ENCODE measurements at regions not wholly inside any gene's neighbourhood (a gene's known extent, or its start where the extent isn't known, plus 50 kb on each side); places are given as distances from the start of the nearest gene placed in this dataset.

GRCh38 chr12:76611533-76611932 is 52.0 kb upstream of the OSBPL8 start:
- no peak for DNase-seq (ENCODE audit: low spot score)

- no peak for DNase-seq (ENCODE audit: low spot score)
Measured at GRCh38 chr12:76614364-76614763, 54.8 kb upstream of the OSBPL8 start.

GRCh38 chr12:76618031-76618430 is 58.5 kb upstream of the OSBPL8 start:
- no peak for DNase-seq (ENCODE audit: low spot score)

- DNase-seq (ENCODE audit: low spot score): peak; percentile 77
Measured at GRCh38 chr12:76621582-76622024, 62.0 kb upstream of the OSBPL8 start.

- DNase-seq (ENCODE audit: low spot score): no peak
Measured at GRCh38 chr12:76622351-76622750, 62.8 kb upstream of the OSBPL8 start.

- no peak for DNase-seq (ENCODE audit: low spot score)
Measured at GRCh38 chr12:76622915-76623314, 63.3 kb upstream of the OSBPL8 start.

GRCh38 chr12:76623931-76624330 is 64.4 kb upstream of the OSBPL8 start:
- DNase-seq (ENCODE audit: low spot score): no peak

- DNase-seq (ENCODE audit: low spot score): no peak
Measured at GRCh38 chr12:76627346-76628135, 68.0 kb upstream of the OSBPL8 start.

GRCh38 chr12:76628745-76629144 is 69.2 kb upstream of the OSBPL8 start:
- no peak for DNase-seq (ENCODE audit: low spot score)

GRCh38 chr12:76631741-76632140 is 72.2 kb upstream of the OSBPL8 start:
- DNase-seq (ENCODE audit: low spot score): no peak

- peak; percentile 38 for DNase-seq (ENCODE audit: low spot score)
Measured at GRCh38 chr12:76633415-76633814, 73.8 kb upstream of the OSBPL8 start.

- no peak for DNase-seq (ENCODE audit: low spot score)
Measured at GRCh38 chr12:76634133-76634532, 74.6 kb upstream of the OSBPL8 start.

- DNase-seq (ENCODE audit: low spot score): no peak
Measured at GRCh38 chr12:76636121-76636692, 76.6 kb upstream of the OSBPL8 start.

GRCh38 chr12:76637807-76638206 is 78.2 kb upstream of the OSBPL8 start:
- DNase-seq (ENCODE audit: low spot score): no peak

- DNase-seq (ENCODE audit: low spot score): no peak
Measured at GRCh38 chr12:76639646-76640045, 80.1 kb upstream of the OSBPL8 start.

GRCh38 chr12:76641073-76641472 is 81.5 kb upstream of the OSBPL8 start:
- no peak for DNase-seq (ENCODE audit: low spot score)

GRCh38 chr12:76641961-76642360 is 82.4 kb upstream of the OSBPL8 start:
- no peak for DNase-seq (ENCODE audit: low spot score)

GRCh38 chr12:76643438-76643837 is 83.9 kb upstream of the OSBPL8 start:
- no peak for DNase-seq (ENCODE audit: low spot score)

GRCh38 chr12:76644950-76645349 is 85.4 kb upstream of the OSBPL8 start:
- DNase-seq (ENCODE audit: low spot score): no peak

- DNase-seq (ENCODE audit: low spot score): no peak
Measured at GRCh38 chr12:76645934-76646333, 86.4 kb upstream of the OSBPL8 start.

- DNase-seq (ENCODE audit: low spot score): no peak
Measured at GRCh38 chr12:76646366-76646765, 86.8 kb upstream of the OSBPL8 start.

GRCh38 chr12:76649099-76649498 is 89.5 kb upstream of the OSBPL8 start:
- DNase-seq (ENCODE audit: low spot score): no peak

GRCh38 chr12:76652402-76652801 is 92.8 kb upstream of the OSBPL8 start:
- DNase-seq (ENCODE audit: low spot score): no peak

GRCh38 chr12:76653342-76653741 is 93.8 kb upstream of the OSBPL8 start:
- DNase-seq (ENCODE audit: low spot score): no peak

Data from hematopoietic multipotent progenitor cell treated with erythropoietin and hydrocortisone succinate and interleukin-3 and kit ligand, for 15 days (in vitro differentiated cells).